Heart right ventricle (tissue), 16 donors: ENCODE measurements at regions not wholly inside any gene's neighbourhood (a gene's known extent, or its start where the extent isn't known, plus 50 kb on each side); places are given as distances from the start of the nearest gene placed in this dataset.

ENCODE experiments used
- ATAC-seq, 8 donors: fragments of 200-7000 bp; cut with Tn5 transposase; one replicate each; pipeline ENCODE4 v1.9.1; 2020; ENCODE audit warnings: mild to moderate bottlenecking in 8 of 8, moderate library complexity in 8 of 8, moderate number of reproducible peaks in 1 of 8
- DNase-seq, 2 donors: peaks; one replicate each; pipeline ENCODE4 v3.0.0-alpha.2; 2020
- H3K27ac ChIP-seq, 10 donors: fragments of 200-600 bp; sonication (generic) in 2 of 10; one replicate each; pipeline versions ENCODE4 v1.5.0 to v1.8.0; 2020 to 2022; ENCODE audit warnings: mild to moderate bottlenecking in 3 of 10
- H3K27me3 ChIP-seq, 7 donors: fragments of 200-600 bp; one replicate each; pipeline ENCODE4 v1.8.0; 2021 to 2022; ENCODE audit warnings: mild to moderate bottlenecking in 2 of 7
- H3K36me3 ChIP-seq, 9 donors: fragments of 200-600 bp; sonication (generic) in 1 of 9; one replicate each; pipeline versions ENCODE4 v1.5.0 to v1.8.0; 2020 to 2022; ENCODE audit warnings: mild to moderate bottlenecking in 2 of 9
- H3K4me1 ChIP-seq, 9 donors: fragments of 200-600 bp; sonication (generic) in 1 of 9; one replicate each; pipeline versions ENCODE4 v1.5.0 to v1.8.0; 2020 to 2022; ENCODE audit warnings: mild to moderate bottlenecking in 4 of 9
- H3K4me3 ChIP-seq, 10 donors: fragments of 200-600 bp; sonication (generic) in 2 of 10; one replicate each; pipeline versions ENCODE4 v1.5.0 to v1.8.0; 2020 to 2022; ENCODE audit warnings: mild to moderate bottlenecking in 7 of 10, moderate library complexity in 2 of 10
- H3K9me3 ChIP-seq, 11 donors: fragments of 200-600 bp in 10 of 11; sonication (generic) in 2 of 11; one replicate each; pipeline versions ENCODE4 v1.5.0 to v1.8.0; 2013 to 2022; ENCODE audit warnings: mild to moderate bottlenecking in 2 of 11, control low read depth in 1 of 11, moderate library complexity in 1 of 11
- CTCF ChIP-seq, 9 donors: fragments of 200-600 bp; sonication (generic) in 2 of 9; IDR thresholded peaks; one replicate each; pipeline versions ENCODE4 v1.5.0 to v1.8.0; 2021 to 2022; ENCODE audit warnings: antibody characterized with exemption in 9 of 9, mild to moderate bottlenecking in 5 of 9, moderate library complexity in 1 of 9
- WGBS, 2 donors: extraction: QIAGEN DNeasy Blood & Tissue Kit; methylation state at CpG; one replicate each; pipeline ENCODE4 v1.1.7; 2013; ENCODE audit warnings: inconsistent platforms in 1 of 2; 5-methylcytosine and 5-hydroxymethylcytosine counted together
- intact Hi-C, 10 donors: fragments of 100-400 bp; cut with DNase I; formaldehyde crosslinking; loops; one replicate each; pipeline versions ENCODE4 v1.11.1 to v1.14.2; 2022
- donor health status: Arrhythmogenic right ventricular cardiomyopathy.
- donor health status: ischemic (EF 13 %, LVEDD 7.1; RV severe dilation, severe dysfunction).
- donor health status: healthy with polysubstance abuse.
- donor health status: DM: no; HTN: yes; CAD: no.
- donor health status: DM: no; HTN: no; CAD: no.
- donor health status: ischemic (EF 25% LVEDD 6.9; RV normal size, moderate dysfunction).
- donor health status: ischemic (EF 25% LVEDD 5.7; RV mildly dilated, moderate dysfunction).
- donor health status: healthy.
- donor health status: DM: yes; HTN: yes; CAD: no.
- donor health status: Ischemic cardiomyopathy.
- donor health status: ischemic (EF 35%, LVEDD 5.7; RV mildly dilated, moderate dysfunction).
- donor health status: nonischemic (EF 11% LVEDD 7.7; RV severe dilation, severe dysfunction).
- donor health status: DM: yes; HTN: yes; CAD: no.
- donor health status: PGD.
- donor health status: ischemic (EF 29% LVEDD 5.4; RV normal size, mild dysfunction).
- donor health status: nonischemic (EF 23%, LVEDD 6.1; RV moderate dilation, normal function).

DNA sequence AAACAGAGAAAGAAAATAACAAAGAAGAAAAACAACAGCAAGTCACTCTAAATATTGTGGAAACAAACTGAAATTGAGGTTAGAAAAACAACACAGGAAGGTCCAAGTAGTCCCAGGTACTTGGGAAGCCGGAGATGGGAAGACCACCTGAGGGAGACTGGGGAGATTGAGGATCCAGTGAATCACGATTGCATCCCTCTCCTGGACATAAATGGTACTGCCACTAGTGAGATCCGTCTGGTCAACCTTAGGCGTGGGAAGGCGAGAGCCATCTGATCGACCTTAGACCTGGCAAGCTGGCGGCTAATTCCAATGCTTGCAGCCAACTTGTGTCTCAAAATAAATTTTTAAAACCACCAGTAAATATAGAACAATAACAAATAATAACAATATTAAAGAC lies 81.9 kb downstream of the ZNF726 start:
- intact Hi-C loops = no loop called here
- no peak for ATAC-seq

DNA sequence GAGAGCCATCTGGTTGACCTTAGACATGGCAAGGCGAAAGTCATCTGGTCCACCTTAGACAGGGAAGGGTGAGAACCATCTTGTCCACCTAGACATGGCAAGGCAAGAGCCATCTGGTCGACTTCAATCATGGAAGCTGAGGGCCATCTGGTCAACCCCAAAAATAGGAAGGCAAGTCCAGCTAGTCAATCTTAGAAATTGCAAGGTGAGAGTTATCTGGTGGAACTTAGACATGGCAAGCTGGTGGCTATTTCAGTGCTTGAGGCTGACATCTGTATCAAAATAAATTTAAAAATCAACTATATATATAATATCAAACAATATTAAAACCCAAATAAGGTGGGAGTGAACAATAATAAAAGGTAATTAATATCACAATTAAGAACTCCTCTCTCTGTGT lies 83.9 kb downstream of the ZNF726 start:
- ATAC-seq = no peak
- no peaks in the 10 kb centered on the region for H3K27me3 ChIP-seq
- intact Hi-C loops = no loop called here
- no peak for DNase-seq
- no peaks in the 10 kb centered on the region for H3K4me1 ChIP-seq
- H3K36me3 ChIP-seq = no peaks in the 10 kb centered on the region
- no peak overlapping the region for H3K27ac ChIP-seq
- H3K9me3 ChIP-seq = peaks cover 0 to 83% (median 0%) of the 10 kb centered on the region in 11 donors
- TF ChIP-seq CTCF (IDR thresholded peaks at IDR 0.05) = no peak
- WGBS, 2 donors = 67 to 69% methylated on average over 2 of the region's 2 CpGs
- no peak overlapping the region for H3K4me3 ChIP-seq

More for the DNA sequence above, 81.9 kb downstream of the ZNF726 start:
- TF ChIP-seq CTCF (IDR thresholded peaks at IDR 0.05) = peak in 4 of 9 donors; percentile 22 to 32 (median 30)
- 56 to 61% methylated on average over 7 of the region's 7 CpGs for WGBS, 2 donors
- peaks cover 0 to 66% (median 0%) of the 10 kb centered on the region in 11 donors for H3K9me3 ChIP-seq
- no peak for DNase-seq
- no peak overlapping the region for H3K4me3 ChIP-seq
- no peaks in the 10 kb centered on the region for H3K27me3 ChIP-seq
- no peak overlapping the region for H3K27ac ChIP-seq
- no peaks in the 10 kb centered on the region for H3K36me3 ChIP-seq
- no peaks in the 10 kb centered on the region for H3K4me1 ChIP-seq

GRCh38 chr19:23999821-24000610 lies 85.3 kb downstream of the ZNF726 start:
- Histone ChIP-seq H3K4me3 (no peak overlapping the region), H3K27me3 (no peaks in the 10 kb centered on the region), H3K4me1 (no peaks in the 10 kb centered on the region), H3K36me3 (no peaks in the 10 kb centered on the region), H3K9me3 (peaks cover 0 to 79% (median 0%) of the 10 kb centered on the region in 11 donors), H3K27ac (no peak overlapping the region)
- no peak for DNase-seq
- ATAC-seq = no peak
- no peak for TF ChIP-seq CTCF (IDR thresholded peaks at IDR 0.05)
- WGBS, 2 donors = 84 to 85% methylated on average over 9 of the region's 9 CpGs
- intact Hi-C loops = no loop called here

DNA sequence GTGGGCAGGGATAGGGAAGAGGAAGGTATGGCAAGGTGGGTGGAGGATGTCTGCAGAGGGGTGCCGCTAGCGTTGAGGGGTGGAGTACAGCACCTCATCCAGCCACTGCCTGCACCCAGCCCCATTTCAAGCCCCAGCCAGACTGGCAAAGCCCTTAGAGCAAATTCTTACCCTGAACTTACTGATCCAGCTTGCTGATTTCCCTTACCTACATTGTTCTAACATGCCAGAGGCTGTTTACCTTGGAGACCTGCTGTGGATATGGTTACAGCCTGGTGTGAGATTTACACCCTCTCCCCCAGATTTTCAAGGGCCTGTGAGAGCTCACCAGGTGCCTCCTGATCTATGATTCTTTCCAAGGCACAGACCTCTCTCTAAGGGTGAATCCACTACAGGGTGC lies 86.0 kb downstream of the ZNF726 start:
- ATAC-seq = no peak
- no peaks in the 10 kb centered on the region for H3K36me3 ChIP-seq
- WGBS, 2 donors = 93 to 99% methylated on average over 2 of the region's 2 CpGs

More for the DNA sequence above, 86.0 kb downstream of the ZNF726 start:
- peaks cover 0 to 74% (median 0%) of the 10 kb centered on the region in 11 donors for H3K9me3 ChIP-seq
- no peak overlapping the region for H3K27ac ChIP-seq
- no peak for TF ChIP-seq CTCF (IDR thresholded peaks at IDR 0.05)
- DNase-seq = no peak
- H3K27me3 ChIP-seq = no peaks in the 10 kb centered on the region
- H3K4me1 ChIP-seq = no peaks in the 10 kb centered on the region
- intact Hi-C loops = no loop called here
- no peak overlapping the region for H3K4me3 ChIP-seq
